ENCODE measurements at regions not wholly inside any gene's neighbourhood (a gene's known extent, or its start where the extent isn't known, plus 50 kb on each side); places are given as distances from the start of the nearest gene placed in this dataset.
"Not testable (repeated sequence)": the region's sequence is repeated elsewhere in the genome, so short reads cannot be mapped to it uniquely, and the experiment has no call there.

DNA sequence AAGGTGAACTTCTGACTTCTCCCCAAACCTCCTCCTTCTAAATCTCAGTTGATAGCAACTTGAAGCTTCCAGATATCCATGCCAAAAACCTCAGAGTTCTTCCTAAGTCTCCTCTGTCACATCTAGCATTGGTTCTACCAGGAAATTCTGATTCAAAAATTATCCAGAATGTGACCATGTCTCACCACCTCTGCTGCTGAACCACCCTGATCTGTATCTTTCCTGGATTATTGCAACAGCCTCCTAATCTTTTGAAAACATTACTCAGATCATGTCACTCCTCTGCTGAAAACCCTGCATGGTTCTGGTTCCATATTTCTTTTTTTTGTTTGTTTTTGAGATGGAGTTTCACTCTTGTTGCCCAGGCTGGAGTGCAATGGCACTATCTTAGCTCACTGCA, 78.7 kb upstream of the TNFSF11 start:
- H3K4me3 ChIP-seq (ENCODE audit: low read depth, low read length), result no peak overlapping the region
- peak; percentile 67 for DNase-seq

DNA sequence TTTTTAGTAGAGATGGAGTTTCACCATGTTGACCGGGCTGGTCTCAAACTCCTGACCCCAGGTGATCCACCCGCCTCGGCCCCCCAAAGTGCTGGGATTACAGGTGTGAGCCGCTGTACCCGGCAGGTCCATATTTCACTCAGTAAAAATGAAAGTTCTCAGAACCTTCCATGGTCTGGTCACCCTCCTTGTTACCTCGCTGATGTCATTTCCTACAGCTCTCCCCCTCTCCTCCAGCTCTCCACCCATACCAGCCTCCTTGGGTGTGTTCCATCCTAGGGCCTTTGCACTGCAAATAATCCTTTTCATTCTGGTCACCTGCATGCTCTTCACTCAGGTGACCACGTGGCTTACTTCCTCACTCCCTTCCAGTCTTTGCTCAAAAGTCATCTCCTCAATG, 78.2 kb upstream of the TNFSF11 start:
- H3K27ac ChIP-seq, result peak overlapping the region; percentile 64
- in situ Hi-C loops (cut with HindIII; ENCODE audit: low pct_ligation_motif_present, low sequenced_read_pairs), result no loop called here
- DNase-seq, result no peak
- TF ChIP-seq, protein P1, sequence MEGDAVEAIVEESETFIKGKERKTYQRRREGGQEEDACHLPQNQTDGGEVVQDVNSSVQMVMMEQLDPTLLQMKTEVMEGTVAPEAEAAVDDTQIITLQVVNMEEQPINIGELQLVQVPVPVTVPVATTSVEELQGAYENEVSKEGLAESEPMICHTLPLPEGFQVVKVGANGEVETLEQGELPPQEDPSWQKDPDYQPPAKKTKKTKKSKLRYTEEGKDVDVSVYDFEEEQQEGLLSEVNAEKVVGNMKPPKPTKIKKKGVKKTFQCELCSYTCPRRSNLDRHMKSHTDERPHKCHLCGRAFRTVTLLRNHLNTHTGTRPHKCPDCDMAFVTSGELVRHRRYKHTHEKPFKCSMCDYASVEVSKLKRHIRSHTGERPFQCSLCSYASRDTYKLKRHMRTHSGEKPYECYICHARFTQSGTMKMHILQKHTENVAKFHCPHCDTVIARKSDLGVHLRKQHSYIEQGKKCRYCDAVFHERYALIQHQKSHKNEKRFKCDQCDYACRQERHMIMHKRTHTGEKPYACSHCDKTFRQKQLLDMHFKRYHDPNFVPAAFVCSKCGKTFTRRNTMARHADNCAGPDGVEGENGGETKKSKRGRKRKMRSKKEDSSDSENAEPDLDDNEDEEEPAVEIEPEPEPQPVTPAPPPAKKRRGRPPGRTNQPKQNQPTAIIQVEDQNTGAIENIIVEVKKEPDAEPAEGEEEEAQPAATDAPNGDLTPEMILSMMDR (IDR thresholded peaks at IDR 0.05; ENCODE audit: low read depth, low read length, missing control alignments), result no peak
- no peaks in the 10 kb centered on the region for H3K36me3 ChIP-seq (replicated peaks)
- no peaks in the 10 kb centered on the region for H3K27me3 ChIP-seq (replicated peaks)
- H3K4me3 ChIP-seq (ENCODE audit: low read depth, low read length), result no peak overlapping the region

More for the DNA sequence above, 78.7 kb upstream of the TNFSF11 start:
- Histone ChIP-seq H3K27ac (peak overlapping the region; percentile 64), H3K27me3 (replicated peaks) (no peaks in the 10 kb centered on the region), H3K36me3 (replicated peaks) (no peaks in the 10 kb centered on the region)
- in situ Hi-C loops (cut with HindIII; ENCODE audit: low pct_ligation_motif_present, low sequenced_read_pairs), result no loop called here
- TF ChIP-seq, protein P1 (IDR thresholded peaks at IDR 0.05; ENCODE audit: low read depth, low read length, missing control alignments), result no peak

DNA sequence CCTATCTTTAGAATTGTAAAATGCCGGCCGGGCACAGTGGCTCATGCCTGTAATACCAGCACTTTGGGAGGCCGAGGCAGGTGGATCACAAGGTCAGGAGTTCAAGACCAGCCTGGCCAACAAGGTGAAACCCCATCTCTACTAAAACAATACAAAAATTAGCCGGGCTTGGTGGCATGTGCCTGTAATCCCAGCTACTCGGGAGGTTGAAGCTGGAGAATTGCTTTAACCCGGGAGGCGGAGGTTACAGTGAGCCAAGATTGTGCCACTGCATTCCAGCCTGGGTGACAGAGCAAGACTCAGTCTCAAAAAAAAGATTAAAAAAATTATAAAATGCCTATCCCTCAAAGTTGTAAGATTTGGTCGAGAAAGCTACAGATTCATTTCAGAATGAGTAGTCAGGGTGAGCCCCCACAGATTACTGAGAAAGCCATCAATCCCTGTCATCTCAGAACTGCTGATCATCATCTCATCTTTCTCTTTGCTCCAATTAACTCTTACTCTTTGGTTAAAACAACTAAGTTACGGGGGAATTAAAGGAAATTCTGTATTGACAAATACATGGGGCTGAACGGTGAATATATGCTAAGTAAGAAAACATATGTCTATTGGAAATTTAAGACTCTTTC, 76.9 kb upstream of the TNFSF11 start:
- H3K27me3 ChIP-seq (replicated peaks); DNase-seq; in situ Hi-C loops (cut with HindIII; ENCODE audit: low pct_ligation_motif_present, low sequenced_read_pairs); H3K4me3 ChIP-seq (ENCODE audit: low read depth, low read length); H3K36me3 ChIP-seq (replicated peaks): not testable (repeated sequence)
- H3K27ac ChIP-seq, result peak overlapping the region; percentile 63

DNA sequence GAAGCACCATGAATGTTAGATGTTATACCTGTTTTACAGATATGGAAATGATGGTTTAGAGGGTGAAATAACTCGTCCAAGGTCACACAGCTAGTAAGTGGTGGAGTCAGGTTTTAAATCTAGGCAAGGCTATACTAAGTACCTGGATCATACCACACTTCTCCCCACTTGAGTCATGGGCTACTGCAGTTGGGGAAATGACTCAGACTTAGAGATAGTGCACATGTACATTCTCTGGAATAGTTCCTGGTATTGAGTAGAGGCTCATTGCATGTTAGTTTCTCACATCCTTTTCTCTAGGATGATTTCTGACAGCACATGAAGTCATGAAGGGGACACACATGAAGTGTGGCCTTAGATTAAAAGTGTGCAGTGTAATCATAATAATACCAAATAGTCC, 76.2 kb upstream of the TNFSF11 start:
- DNase-seq, result peak; percentile 86
- H3K27me3 ChIP-seq (replicated peaks), result no peaks in the 10 kb centered on the region
- no peak overlapping the region for H3K4me3 ChIP-seq (ENCODE audit: low read depth, low read length)
- peak overlapping the region; percentile 63 for H3K27ac ChIP-seq
- no peaks in the 10 kb centered on the region for H3K36me3 ChIP-seq (replicated peaks)
- in situ Hi-C loops (cut with HindIII; ENCODE audit: low pct_ligation_motif_present, low sequenced_read_pairs), result no loop called here
- TF ChIP-seq, protein P1 (IDR thresholded peaks at IDR 0.05; ENCODE audit: low read depth, low read length, missing control alignments), result no peak

DNA sequence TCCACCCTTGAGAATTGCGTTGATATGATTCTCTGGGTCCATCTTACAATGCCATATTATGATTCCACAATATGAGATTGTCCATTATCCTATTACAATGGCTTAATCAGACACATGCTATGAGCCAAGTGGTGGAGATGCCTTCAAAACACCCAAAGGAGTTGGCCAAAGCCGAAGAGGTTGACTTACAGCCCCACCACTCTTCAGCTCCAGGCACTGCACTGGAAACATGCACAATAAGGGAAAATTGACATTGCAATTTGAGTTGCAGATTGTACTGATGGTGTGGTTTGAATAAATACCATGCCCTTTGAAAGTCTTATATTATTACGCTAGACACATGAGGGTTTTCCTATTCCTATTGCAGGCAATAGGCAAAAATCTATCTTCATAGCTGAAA, 75.4 kb upstream of the TNFSF11 start:
- no peaks in the 10 kb centered on the region for H3K36me3 ChIP-seq (replicated peaks)
- H3K27ac ChIP-seq, result no peak overlapping the region
- DNase-seq, result no peak
- TF ChIP-seq, protein P1 (IDR thresholded peaks at IDR 0.05; ENCODE audit: low read depth, low read length, missing control alignments), result peak; percentile 33
- in situ Hi-C loops (cut with HindIII; ENCODE audit: low pct_ligation_motif_present, low sequenced_read_pairs), result no loop called here
- no peaks in the 10 kb centered on the region for H3K27me3 ChIP-seq (replicated peaks)
- no peak overlapping the region for H3K4me3 ChIP-seq (ENCODE audit: low read depth, low read length)

All from brain microvascular endothelial cell (primary cell).